RWPE1 (cell line): ENCODE measurements at regions not wholly inside any gene's neighbourhood (a gene's known extent, or its start where the extent isn't known, plus 50 kb on each side); places are given as distances from the start of the nearest gene placed in this dataset.

ENCODE experiments used
- CTCF ChIA-PET: fragments of 350-600 bp; sonication (Branson Sonifier 250); formaldehyde crosslinking; extraction: SDS; loops from one replicate; lab custom pipeline; 2021; lab: Yijun Ruan, JAX
- POLR2A ChIA-PET: fragments of 400-600 bp; formaldehyde crosslinking; extraction: SDS; loops from one replicate; lab custom pipeline; 2020; ENCODE audit warnings: antibody characterized with exemption; ENCODE audit not compliant: low non-redundant PET; lab: Yijun Ruan, JAX
- DNase-seq: peaks from one replicate; pipeline ENCODE4 v3.0.0; 2012; ENCODE audit warnings: low spot score
- H3K27ac ChIP-seq: fragments of 450-650 bp; 2 replicates; pipeline ENCODE4 v1.5.1; 2017
- TF ChIP-seq, protein P1 (sequence below): fragments of 450-650 bp; conservative IDR thresholded peaks from 2 replicates; pipeline ENCODE4 v1.5.1; 2017; ENCODE audit warnings: low read depth, mild to moderate bottlenecking

DNA sequence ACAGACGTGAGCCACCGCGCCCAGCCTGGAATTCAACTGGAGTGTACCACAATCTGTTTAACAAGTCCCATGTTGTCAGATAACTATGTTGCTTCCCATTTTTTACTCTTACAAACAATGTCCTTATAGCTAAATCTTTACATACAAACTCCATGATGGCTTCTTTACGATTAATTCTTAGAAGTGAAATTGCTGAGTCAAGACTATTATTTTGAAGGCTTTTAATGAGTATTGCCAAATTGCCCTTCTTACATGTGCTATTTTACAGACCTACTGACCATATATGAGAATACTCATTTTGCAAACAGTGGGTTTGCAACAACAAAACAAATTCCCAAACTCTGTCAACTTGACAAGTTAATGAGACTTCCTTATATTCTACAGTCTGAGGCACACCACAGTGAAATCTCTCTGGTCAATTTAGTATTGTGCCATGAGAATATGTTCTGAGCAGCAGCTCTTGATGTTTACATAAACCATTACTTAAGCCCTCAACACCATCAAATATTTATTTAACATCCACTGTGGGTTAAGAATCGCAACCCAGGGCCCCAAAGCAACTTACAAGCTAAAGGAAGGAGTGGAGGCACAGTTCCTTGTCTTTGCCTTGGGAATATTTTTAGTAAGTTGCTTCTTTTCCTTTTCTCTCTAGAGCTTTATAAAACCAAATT, 128.5 kb downstream of the SPRY1 start:
- ChIA-PET CTCF (interaction anchor here (0.6 kb wide), 2 partner anchors 91 to 660 kb away, joined by 3 to 5 read pairs; no protein-coding TSS in a partner anchor), POLR2A (no interaction called here)
- no peak overlapping the region for H3K27ac ChIP-seq
- TF ChIP-seq, protein P1, sequence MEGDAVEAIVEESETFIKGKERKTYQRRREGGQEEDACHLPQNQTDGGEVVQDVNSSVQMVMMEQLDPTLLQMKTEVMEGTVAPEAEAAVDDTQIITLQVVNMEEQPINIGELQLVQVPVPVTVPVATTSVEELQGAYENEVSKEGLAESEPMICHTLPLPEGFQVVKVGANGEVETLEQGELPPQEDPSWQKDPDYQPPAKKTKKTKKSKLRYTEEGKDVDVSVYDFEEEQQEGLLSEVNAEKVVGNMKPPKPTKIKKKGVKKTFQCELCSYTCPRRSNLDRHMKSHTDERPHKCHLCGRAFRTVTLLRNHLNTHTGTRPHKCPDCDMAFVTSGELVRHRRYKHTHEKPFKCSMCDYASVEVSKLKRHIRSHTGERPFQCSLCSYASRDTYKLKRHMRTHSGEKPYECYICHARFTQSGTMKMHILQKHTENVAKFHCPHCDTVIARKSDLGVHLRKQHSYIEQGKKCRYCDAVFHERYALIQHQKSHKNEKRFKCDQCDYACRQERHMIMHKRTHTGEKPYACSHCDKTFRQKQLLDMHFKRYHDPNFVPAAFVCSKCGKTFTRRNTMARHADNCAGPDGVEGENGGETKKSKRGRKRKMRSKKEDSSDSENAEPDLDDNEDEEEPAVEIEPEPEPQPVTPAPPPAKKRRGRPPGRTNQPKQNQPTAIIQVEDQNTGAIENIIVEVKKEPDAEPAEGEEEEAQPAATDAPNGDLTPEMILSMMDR: no peak
- no peak for DNase-seq

DNA sequence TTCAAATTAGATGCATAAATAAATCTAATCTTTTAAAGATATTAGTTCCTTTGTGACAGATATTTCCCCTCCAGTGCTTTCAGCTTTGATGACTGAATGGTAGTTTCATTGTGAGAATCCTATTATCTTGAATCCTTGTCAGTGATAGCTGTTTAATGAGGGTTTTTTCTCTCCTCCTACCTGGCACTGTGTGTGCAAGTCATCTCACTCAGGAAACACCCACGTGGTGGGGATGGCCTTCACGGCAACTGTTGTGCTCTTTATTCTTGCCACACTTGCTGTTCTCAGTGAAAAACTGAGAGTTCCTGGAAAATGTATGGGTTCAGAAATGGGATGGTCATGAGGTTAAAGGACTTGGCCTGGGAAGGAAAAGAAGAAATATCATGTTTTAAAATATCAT, 129.9 kb downstream of the SPRY1 start:
- ChIA-PET POLR2A (no interaction called here), CTCF (no interaction called here)
- DNase-seq: no peak
- H3K27ac ChIP-seq: no peak overlapping the region
- TF ChIP-seq, protein P1: no peak

DNA sequence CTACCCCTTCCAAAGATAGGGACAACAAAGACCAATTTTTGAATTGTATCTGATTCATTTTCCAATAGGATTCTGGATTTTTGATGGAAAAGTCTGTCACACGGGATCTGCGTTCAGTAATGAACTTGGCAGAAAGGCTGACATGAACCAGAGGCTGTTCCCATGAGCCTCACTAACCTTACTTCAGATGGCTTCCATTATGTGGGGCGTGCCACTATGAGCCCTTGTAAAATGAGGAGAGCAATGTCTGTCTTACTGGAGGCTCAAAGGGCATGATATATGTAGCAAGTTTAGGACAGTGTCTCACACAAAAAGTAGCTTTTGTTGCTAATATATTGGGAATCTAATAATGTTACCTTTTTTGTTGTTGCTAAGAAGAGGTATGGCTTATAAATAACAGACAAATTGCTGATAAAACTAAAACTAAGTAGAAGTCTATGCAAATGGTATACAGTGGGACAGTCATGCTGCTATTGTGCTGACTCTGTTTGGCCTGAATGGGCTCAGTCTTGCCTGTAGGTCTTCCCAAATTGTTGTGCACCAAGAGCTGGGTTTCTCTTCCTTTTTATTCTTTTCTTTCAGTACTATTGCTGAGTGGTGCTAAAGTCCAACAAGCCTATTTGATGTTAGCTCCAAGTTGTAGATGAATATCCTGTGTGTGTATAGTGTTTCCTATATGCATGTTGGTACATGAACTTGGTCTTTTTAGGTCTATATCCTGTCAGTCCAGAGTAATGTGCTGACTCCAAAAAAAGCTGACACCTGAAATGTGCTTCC, 132.1 kb downstream of the SPRY1 start:
- ChIA-PET POLR2A (no interaction called here), CTCF (no interaction called here)
- DNase-seq: no peak
- TF ChIP-seq, protein P1: no peak
- H3K27ac ChIP-seq: no peak overlapping the region

DNA sequence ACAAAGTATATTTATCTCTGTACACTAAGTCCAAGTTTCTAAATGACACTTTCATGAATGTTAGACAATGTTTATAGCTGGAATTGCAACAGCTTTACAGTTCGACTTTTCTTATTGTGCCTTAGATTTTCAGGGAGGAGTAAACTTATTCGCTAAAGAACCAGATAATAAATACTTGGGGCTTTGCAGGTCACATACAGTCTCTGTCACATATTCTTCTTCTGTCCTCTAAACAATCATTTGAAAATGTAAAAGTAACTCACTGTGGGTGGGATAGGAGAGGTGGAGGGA, 132.6 kb downstream of the SPRY1 start:
- DNase-seq: no peak
- TF ChIP-seq, protein P1: no peak
- CTCF ChIA-PET: no interaction called here
- POLR2A ChIA-PET: no interaction called here
- no peak overlapping the region for H3K27ac ChIP-seq

DNA sequence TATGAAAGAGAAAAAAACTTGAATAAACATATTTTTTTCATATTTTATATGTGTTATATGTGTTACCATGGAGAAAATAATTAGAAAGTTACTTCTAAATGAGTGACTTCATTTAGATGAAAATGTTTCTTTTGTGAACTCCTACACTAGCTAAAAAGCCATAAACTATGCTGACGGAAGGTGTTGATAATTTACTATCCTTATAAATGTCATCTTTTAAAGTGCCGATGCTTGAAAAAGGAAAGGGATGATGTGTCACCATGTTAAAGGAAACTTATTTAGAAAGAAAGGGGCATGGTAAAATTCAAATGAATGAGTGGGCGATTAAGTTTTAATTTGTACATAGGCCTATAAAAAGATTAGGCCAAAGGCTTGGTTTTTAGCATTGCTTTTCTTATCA, 133.8 kb downstream of the SPRY1 start:
- ChIA-PET POLR2A (no interaction called here), CTCF (no interaction called here)
- no peak overlapping the region for H3K27ac ChIP-seq
- DNase-seq: no peak
- TF ChIP-seq, protein P1: no peak

DNA sequence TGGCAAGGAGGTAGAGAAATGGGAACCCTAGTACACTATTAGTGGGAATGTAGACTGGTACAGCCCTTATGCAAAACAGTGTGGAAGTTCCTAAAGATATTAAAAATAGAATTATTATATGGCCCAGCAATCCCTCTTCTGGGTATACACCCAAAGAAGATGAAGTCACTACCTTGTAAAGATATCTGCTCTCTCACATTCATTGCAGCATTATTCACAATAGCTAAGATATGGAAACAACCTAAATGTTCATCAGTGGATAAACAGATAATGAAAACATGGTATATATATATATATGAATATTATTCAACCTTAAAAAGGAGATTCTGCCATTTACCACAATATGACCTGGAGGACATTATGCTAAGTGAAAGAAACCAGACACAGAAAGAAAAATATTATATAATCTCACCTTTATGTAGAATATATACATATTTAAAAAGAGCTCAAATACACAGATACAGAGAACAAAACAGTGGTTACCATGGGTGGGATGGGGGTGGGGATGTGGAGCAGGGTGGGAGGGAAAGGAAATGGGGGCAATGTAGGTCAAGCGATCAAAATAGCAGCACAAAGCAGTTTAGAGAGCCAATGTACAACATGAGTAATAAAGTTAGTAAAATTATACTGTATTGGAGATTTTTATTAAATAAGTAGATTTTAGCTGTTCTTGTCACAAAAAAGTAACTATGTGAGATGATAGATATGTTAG, 138.6 kb downstream of the SPRY1 start:
- no peak overlapping the region for H3K27ac ChIP-seq
- CTCF ChIA-PET: no interaction called here
- POLR2A ChIA-PET: no interaction called here
- DNase-seq: no peak
- TF ChIP-seq, protein P1: no peak
